ENCODE measurements at regions not wholly inside any gene's neighbourhood (a gene's known extent, or its start where the extent isn't known, plus 50 kb on each side); places are given as distances from the start of the nearest gene placed in this dataset.

GRCh38 chr13:72473321-72473720 is 254.1 kb downstream of the MZT1 start:
- Histone ChIP-seq H3K9me3 (no peaks in the 10 kb centered on the region), H3K9ac (no peak overlapping the region), H3F3A (replicated peaks; ENCODE audit: insufficient read depth) (no peaks in the 10 kb centered on the region), H3K79me2 (ENCODE audit: insufficient read depth) (no peaks in the 10 kb centered on the region), H3K27me3 (ENCODE audit: insufficient read depth) (no peaks in the 10 kb centered on the region), H3K36me3 (replicated peaks in 1 of 2; ENCODE audit: control insufficient read depth in 1 of 2, insufficient read depth in 2 of 2, low read length in 1 of 2) (no peaks in the 10 kb centered on the region), H2AFZ (ENCODE audit: low read depth) (no peak overlapping the region), H3K9me2 (no peaks in the 10 kb centered on the region), H3K4me3 (ENCODE audit: low read depth in 2 of 2, low read length in 1 of 2) (no peak overlapping the region), H3K27ac (ENCODE audit: low read depth in 2 of 2, low read length in 1 of 2) (no peak overlapping the region), H4K20me1 (ENCODE audit: insufficient read depth) (no peaks in the 10 kb centered on the region), H3K4me2 (no peak overlapping the region), H3K4me1 (ENCODE audit: control insufficient read depth in 1 of 2, insufficient read depth in 2 of 2, low read depth in 1 of 2, low read length in 1 of 2) (no peaks in the 10 kb centered on the region)
- no peak for TF ChIP-seq POLR2AphosphoS5 (IDR thresholded peaks at IDR 0.05; ENCODE audit: low read depth, low read length)
- no peak for TF ChIP-seq TCF12 (IDR thresholded peaks at IDR 0.05)
- TF ChIP-seq TAF1 (IDR thresholded peaks at IDR 0.05; ENCODE audit: borderline replicate concordance, low read depth, low read length) = no peak
- no peak for TF ChIP-seq IRF3 (IDR thresholded peaks at IDR 0.05; ENCODE audit: low read depth, low read length)
- no peak for TF ChIP-seq FOXJ3 (CRISPR knock-in tag; IDR thresholded peaks at IDR 0.05)
- TF ChIP-seq NRF1 (IDR thresholded peaks at IDR 0.05; ENCODE audit: low read depth, low read length) = no peak
- TF ChIP-seq RCOR1 (IDR thresholded peaks at IDR 0.05; ENCODE audit: low read length) = no peak
- no peak for TF ChIP-seq YY1 (IDR thresholded peaks at IDR 0.05; ENCODE audit: low read depth)
- no peak for TF ChIP-seq EP300 (IDR thresholded peaks at IDR 0.05; ENCODE audit: borderline replicate concordance in 1 of 2, low read depth in 1 of 2, low read length in 1 of 2)
- TF ChIP-seq NFIC (IDR thresholded peaks at IDR 0.05; ENCODE audit: borderline replicate concordance) = no peak
- no peak for TF ChIP-seq ELF1 (IDR thresholded peaks at IDR 0.05)
- TF ChIP-seq, protein P1, sequence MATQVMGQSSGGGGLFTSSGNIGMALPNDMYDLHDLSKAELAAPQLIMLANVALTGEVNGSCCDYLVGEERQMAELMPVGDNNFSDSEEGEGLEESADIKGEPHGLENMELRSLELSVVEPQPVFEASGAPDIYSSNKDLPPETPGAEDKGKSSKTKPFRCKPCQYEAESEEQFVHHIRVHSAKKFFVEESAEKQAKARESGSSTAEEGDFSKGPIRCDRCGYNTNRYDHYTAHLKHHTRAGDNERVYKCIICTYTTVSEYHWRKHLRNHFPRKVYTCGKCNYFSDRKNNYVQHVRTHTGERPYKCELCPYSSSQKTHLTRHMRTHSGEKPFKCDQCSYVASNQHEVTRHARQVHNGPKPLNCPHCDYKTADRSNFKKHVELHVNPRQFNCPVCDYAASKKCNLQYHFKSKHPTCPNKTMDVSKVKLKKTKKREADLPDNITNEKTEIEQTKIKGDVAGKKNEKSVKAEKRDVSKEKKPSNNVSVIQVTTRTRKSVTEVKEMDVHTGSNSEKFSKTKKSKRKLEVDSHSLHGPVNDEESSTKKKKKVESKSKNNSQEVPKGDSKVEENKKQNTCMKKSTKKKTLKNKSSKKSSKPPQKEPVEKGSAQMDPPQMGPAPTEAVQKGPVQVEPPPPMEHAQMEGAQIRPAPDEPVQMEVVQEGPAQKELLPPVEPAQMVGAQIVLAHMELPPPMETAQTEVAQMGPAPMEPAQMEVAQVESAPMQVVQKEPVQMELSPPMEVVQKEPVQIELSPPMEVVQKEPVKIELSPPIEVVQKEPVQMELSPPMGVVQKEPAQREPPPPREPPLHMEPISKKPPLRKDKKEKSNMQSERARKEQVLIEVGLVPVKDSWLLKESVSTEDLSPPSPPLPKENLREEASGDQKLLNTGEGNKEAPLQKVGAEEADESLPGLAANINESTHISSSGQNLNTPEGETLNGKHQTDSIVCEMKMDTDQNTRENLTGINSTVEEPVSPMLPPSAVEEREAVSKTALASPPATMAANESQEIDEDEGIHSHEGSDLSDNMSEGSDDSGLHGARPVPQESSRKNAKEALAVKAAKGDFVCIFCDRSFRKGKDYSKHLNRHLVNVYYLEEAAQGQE (IDR thresholded peaks at IDR 0.05; ENCODE audit: low read depth, low read length) = no peak
- TF ChIP-seq GATA2 (CRISPR knock-in tag; IDR thresholded peaks at IDR 0.05) = no peak
- TF ChIP-seq SMC3 (IDR thresholded peaks at IDR 0.05; ENCODE audit: low read depth, low read length) = no peak
- no peak for TF ChIP-seq EZH2phosphoT487 (IDR thresholded peaks at IDR 0.05; ENCODE audit: borderline replicate concordance, low read depth)
- TF ChIP-seq, protein P2, sequence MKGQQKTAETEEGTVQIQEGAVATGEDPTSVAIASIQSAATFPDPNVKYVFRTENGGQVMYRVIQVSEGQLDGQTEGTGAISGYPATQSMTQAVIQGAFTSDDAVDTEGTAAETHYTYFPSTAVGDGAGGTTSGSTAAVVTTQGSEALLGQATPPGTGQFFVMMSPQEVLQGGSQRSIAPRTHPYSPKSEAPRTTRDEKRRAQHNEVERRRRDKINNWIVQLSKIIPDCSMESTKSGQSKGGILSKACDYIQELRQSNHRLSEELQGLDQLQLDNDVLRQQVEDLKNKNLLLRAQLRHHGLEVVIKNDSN (IDR thresholded peaks at IDR 0.05; ENCODE audit: borderline replicate concordance, low read depth) = no peak
- no peak for TF ChIP-seq CTCF (IDR thresholded peaks at IDR 0.05)
- TF ChIP-seq CHD2 (IDR thresholded peaks at IDR 0.05; ENCODE audit: low read length, partially characterized antibody) = no peak
- no peak for TF ChIP-seq MXI1 (IDR thresholded peaks at IDR 0.05; ENCODE audit: low read depth, low read length)
- POLR2A ChIA-PET = no interaction called here
- CTCF ChIA-PET = no interaction called here
- 61% methylated on average over 4 of the region's 4 CpGs for WGBS (ENCODE audit: low lambda C conversion rate)
- no peak for DNase-seq

Measured in SK-N-SH (cell line).